ENCODE measurements at regions not wholly inside any gene's neighbourhood (a gene's known extent, or its start where the extent isn't known, plus 50 kb on each side); places are given as distances from the start of the nearest gene placed in this dataset.

DNA sequence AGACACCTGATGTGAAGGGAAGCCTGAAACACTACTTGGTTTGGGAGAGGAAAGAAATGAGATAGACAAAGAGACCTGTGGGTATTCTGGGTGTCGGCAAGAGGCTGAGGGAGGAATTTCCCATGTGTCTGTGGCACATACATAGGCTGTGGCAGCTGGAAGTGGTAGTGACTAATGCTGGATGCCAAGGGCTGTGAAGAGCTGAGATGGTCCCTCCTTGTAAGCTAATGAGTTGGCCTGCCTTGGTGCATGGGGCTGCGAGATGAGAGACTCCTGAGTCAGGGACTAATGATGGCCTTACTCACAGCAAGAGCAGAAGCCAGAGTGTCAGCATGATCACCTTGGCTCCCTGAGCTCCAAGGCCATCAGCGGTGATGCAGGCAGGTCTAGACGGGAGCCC, 119.0 kb upstream of the EEPD1 start:
- no peak for FAIRE-seq
- in situ Hi-C loops (cut with MboI), result no loop called here
- Histone ChIP-seq H3K36me3 (ENCODE audit: control insufficient read depth in 2 of 2, insufficient read depth in 2 of 2, low read length in 1 of 2) (no peaks in the 10 kb centered on the region), H3K79me2 (ENCODE audit: control insufficient read depth, insufficient read depth, low read length) (no peaks in the 10 kb centered on the region), H3K9ac (ENCODE audit: control insufficient read depth, insufficient read depth, low read length) (no peak overlapping the region), H3K27ac (ENCODE audit: control insufficient read depth, insufficient read depth) (no peak overlapping the region), H3K9me3 (replicated peaks; ENCODE audit: control insufficient read depth, insufficient read depth, low read length) (no peaks in the 10 kb centered on the region), H3K27me3 (replicated peaks in 1 of 2; ENCODE audit: control insufficient read depth in 2 of 2, insufficient read depth in 2 of 2, low read length in 1 of 2) (0 out of 4 replicates have a peak, but pooled peaks cover 0 to 1% of the 10 kb centered on the region in 2 experiments), H3K4me1 (ENCODE audit: control insufficient read depth, insufficient read depth, low read length) (no peaks in the 10 kb centered on the region), H3K4me3 (no peak overlapping the region), H2AFZ (ENCODE audit: control insufficient read depth, low read depth, low read length) (no peak overlapping the region), H3K4me2 (ENCODE audit: control insufficient read depth, insufficient read depth) (no peak overlapping the region), H4K20me1 (ENCODE audit: control insufficient read depth, insufficient read depth) (no peaks in the 10 kb centered on the region)
- ChIA-PET CTCF (interaction anchor here (1.1 kb wide), 2 partner anchors 82 to 258 kb away, joined by 3 to 4 read pairs; no protein-coding TSS in a partner anchor), RAD21 (ENCODE audit: unreplicated experiment) (no interaction called here), SMC1A (ENCODE audit: uncharacterized antibody, unreplicated experiment) (no interaction called here), POLR2A (no interaction called here)
- TF ChIP-seq HDAC2 (IDR thresholded peaks at IDR 0.05) (no peak), JUNB (IDR thresholded peaks at IDR 0.05) (no peak), SMARCA5 (IDR thresholded peaks at IDR 0.05) (no peak), SUPT20H (IDR thresholded peaks at IDR 0.05; ENCODE audit: borderline replicate concordance, control insufficient read depth, low read depth, low read length) (no peak), CBFB (IDR thresholded peaks at IDR 0.05; ENCODE audit: low read depth) (no peak), RBBP5 (conservative IDR thresholded peaks at IDR 0.05) (no peak), ZZZ3 (IDR thresholded peaks at IDR 0.05; ENCODE audit: control insufficient read depth, insufficient read length, low read depth) (no peak), YBX1 (IDR thresholded peaks at IDR 0.05) (no peak), MEF2B (IDR thresholded peaks at IDR 0.05; ENCODE audit: partially characterized antibody, poor library complexity, severe bottlenecking) (no peak), DPF2 (IDR thresholded peaks at IDR 0.05) (no peak), BACH1 (IDR thresholded peaks at IDR 0.05; ENCODE audit: borderline replicate concordance) (no peak), HDGF (IDR thresholded peaks at IDR 0.05) (no peak), MEF2A (IDR thresholded peaks at IDR 0.05; ENCODE audit: insufficient read depth, low read depth, low read length) (no peak), RAD21 (IDR thresholded peaks at IDR 0.05; ENCODE audit: insufficient read depth, low read depth, low read length) (no peak), SMAD5 (IDR thresholded peaks at IDR 0.05; ENCODE audit: low read depth) (no peak)
- DNase-seq (ENCODE audit: low read depth, low spot score), result no peak
- ATAC-seq, result no peak
- no TSS peak for BruUV-seq (replicated peaks)
- WGBS (ENCODE audit: insufficient coverage, insufficient replicate concordance, low lambda C conversion rate, missing lambda C conversion rate), result 19% methylated on average over 4 of the region's 4 CpGs
- intact Hi-C loops (cut with micrococcal nuclease; ENCODE audit: unreplicated experiment), result no loop called here
